Forelimb muscle (tissue), 1 donor: ENCODE measurements at regions not wholly inside any gene's neighbourhood (a gene's known extent, or its start where the extent isn't known, plus 50 kb on each side); places are given as distances from the start of the nearest gene placed in this dataset.
"Not testable (repeated sequence)": the region's sequence is repeated elsewhere in the genome, so short reads cannot be mapped to it uniquely, and the experiment has no call there.

Experiments used
- DNase-seq: peaks from one replicate; pipeline ENCODE4 v3.0.0-alpha.2; 2013; ENCODE audit warnings: low read depth

GRCh38 chr2:185502351-185502750 lies 236.3 kb upstream of the FSIP2 start:
- DNase-seq: no peak

GRCh38 chr2:185507719-185508118 lies 230.9 kb upstream of the FSIP2 start:
- DNase-seq: no peak

GRCh38 chr2:185510060-185510459 lies 228.5 kb upstream of the FSIP2 start:
- no peak for DNase-seq

GRCh38 chr2:185511925-185512324 lies 226.7 kb upstream of the FSIP2 start:
- DNase-seq: no peak

- DNase-seq: no peak
Observed at GRCh38 chr2:185522472-185522871, 216.1 kb upstream of the FSIP2 start.

- not testable (repeated sequence) for DNase-seq
Observed at GRCh38 chr2:185524242-185524641, 214.4 kb upstream of the FSIP2 start.

- DNase-seq: no peak
Observed at GRCh38 chr2:185526161-185526560, 212.4 kb upstream of the FSIP2 start.

GRCh38 chr2:185531721-185532120 lies 206.9 kb upstream of the FSIP2 start:
- DNase-seq: no peak

- no peak for DNase-seq
Observed at GRCh38 chr2:185537689-185538088, 200.9 kb upstream of the FSIP2 start.

- no peak for DNase-seq
Observed at GRCh38 chr2:185567196-185567595, 171.4 kb upstream of the FSIP2 start.

- no peak for DNase-seq
Observed at GRCh38 chr2:185567940-185568339, 170.7 kb upstream of the FSIP2 start.

- DNase-seq: no peak
Observed at GRCh38 chr2:185578322-185578721, 160.3 kb upstream of the FSIP2 start.

GRCh38 chr2:185583058-185583816 lies 155.4 kb upstream of the FSIP2 start:
- DNase-seq: no peak

GRCh38 chr2:185585165-185585564 lies 153.4 kb upstream of the FSIP2 start:
- DNase-seq: not testable (repeated sequence)

GRCh38 chr2:185591276-185591675 lies 147.3 kb upstream of the FSIP2 start:
- not testable (repeated sequence) for DNase-seq

- no peak for DNase-seq
Observed at GRCh38 chr2:185607945-185608344, 130.7 kb upstream of the FSIP2 start.

GRCh38 chr2:185608799-185609198 lies 129.8 kb upstream of the FSIP2 start:
- DNase-seq: peak; percentile 1

- DNase-seq: no peak
Observed at GRCh38 chr2:185610301-185610700, 128.3 kb upstream of the FSIP2 start.

GRCh38 chr2:185618625-185619024 lies 120.0 kb upstream of the FSIP2 start:
- DNase-seq: no peak

GRCh38 chr2:185625604-185626003 lies 113.0 kb upstream of the FSIP2 start:
- DNase-seq: no peak

- no peak for DNase-seq
Observed at GRCh38 chr2:185628985-185629384, 109.6 kb upstream of the FSIP2 start.

GRCh38 chr2:185633621-185634020 lies 105.0 kb upstream of the FSIP2 start:
- no peak for DNase-seq

- DNase-seq: no peak
Observed at GRCh38 chr2:185638771-185639170, 99.8 kb upstream of the FSIP2 start.

GRCh38 chr2:185640588-185640987 lies 98.0 kb upstream of the FSIP2 start:
- DNase-seq: no peak
